DOHH2 (cell line): ENCODE measurements at regions not wholly inside any gene's neighbourhood (a gene's known extent, or its start where the extent isn't known, plus 50 kb on each side); places are given as distances from the start of the nearest gene placed in this dataset.

Source experiments
- H3F3A ChIP-seq: fragments of 200-600 bp; sonication (generic), shearing (Covaris generic); 2 replicates; pipeline ENCODE4 v1.6.0; 2016; ENCODE audit warnings: antibody characterized with exemption, mild to moderate bottlenecking; ENCODE audit not compliant: control insufficient read depth, insufficient read depth
- H3K27ac ChIP-seq: fragments of 200-600 bp; sonication (generic); 2 replicates; pipeline ENCODE4 v1.5.1; 2014; ENCODE audit warnings: low read depth, mild to moderate bottlenecking, low read length, moderate library complexity
- H3K27me3 ChIP-seq: fragments of 200-600 bp; sonication (generic); 2 replicates; pipeline ENCODE4 v1.6.1; 2014; ENCODE audit warnings: mild to moderate bottlenecking, low read length, mixed read lengths; ENCODE audit not compliant: control insufficient read depth
- H3K36me3 ChIP-seq: fragments of 200-600 bp; sonication (generic); 2 replicates; pipeline ENCODE4 v1.6.1; 2014; ENCODE audit warnings: mild to moderate bottlenecking, low read length, moderate library complexity, mixed read lengths; ENCODE audit not compliant: control insufficient read depth
- H3K4me1 ChIP-seq: fragments of 200-600 bp; sonication (generic); 2 replicates; pipeline ENCODE4 v1.6.1; 2014; ENCODE audit warnings: mild to moderate bottlenecking, low read length, mixed read lengths; ENCODE audit not compliant: control insufficient read depth
- H3K4me2 ChIP-seq: fragments of 200-600 bp; sonication (generic); 2 replicates; pipeline ENCODE4 v1.6.0; 2014; ENCODE audit warnings: mild to moderate bottlenecking, low read length, moderate library complexity
- H3K4me3 ChIP-seq: fragments of 200-600 bp; sonication (generic); 2 replicates; pipeline ENCODE4 v1.5.1; 2014; ENCODE audit warnings: mild to moderate bottlenecking, low read length, mixed read lengths
- H3K79me2 ChIP-seq: fragments of 200-600 bp; sonication (generic); 2 replicates; pipeline ENCODE4 v1.6.1; 2014; ENCODE audit warnings: mild to moderate bottlenecking, low read length, mixed read lengths; ENCODE audit not compliant: control insufficient read depth
- H3K9me2 ChIP-seq: fragments of 200-600 bp; sonication (generic); replicated peaks from 2 replicates; pipeline ENCODE4 v1.6.1; 2014; ENCODE audit warnings: mild to moderate bottlenecking, low read length, mixed read lengths; ENCODE audit not compliant: control insufficient read depth
- H3K9me3 ChIP-seq: fragments of 200-600 bp; sonication (generic); 2 replicates; pipeline ENCODE4 v1.6.1; 2014; ENCODE audit warnings: antibody characterized with exemption, low read length, mixed read lengths; ENCODE audit not compliant: control insufficient read depth, insufficient read depth
- H4K20me1 ChIP-seq: fragments of 200-600 bp; sonication (generic); 2 replicates; pipeline ENCODE4 v1.6.0; 2014; ENCODE audit warnings: low read depth, mild to moderate bottlenecking, antibody characterized with exemption, low read length, moderate library complexity; ENCODE audit not compliant: control insufficient read depth, insufficient read depth
- EZH2phosphoT487 ChIP-seq: fragments of 200-600 bp; sonication (generic); IDR thresholded peaks from 2 replicates; pipeline ENCODE4 v1.6.1; 2017; ENCODE audit warnings: borderline replicate concordance, mild to moderate bottlenecking, antibody characterized with exemption, low read length, moderate library complexity, mixed read lengths
- TF ChIP-seq, protein P1 (sequence below): fragments of 200-600 bp; sonication (generic); IDR thresholded peaks from one replicate; pipeline ENCODE4 v1.5.1; 2014; ENCODE audit warnings: antibody characterized with exemption, mild to moderate bottlenecking, low read depth, low read length; ENCODE audit not compliant: poor library complexity, severe bottlenecking

GRCh38 chr10:108685863-108686531, 1237.3 kb downstream of the XPNPEP1 start:
- no peaks in the 10 kb centered on the region for H3K4me1 ChIP-seq
- no peak overlapping the region for H3K4me3 ChIP-seq
- TF ChIP-seq, protein P1, sequence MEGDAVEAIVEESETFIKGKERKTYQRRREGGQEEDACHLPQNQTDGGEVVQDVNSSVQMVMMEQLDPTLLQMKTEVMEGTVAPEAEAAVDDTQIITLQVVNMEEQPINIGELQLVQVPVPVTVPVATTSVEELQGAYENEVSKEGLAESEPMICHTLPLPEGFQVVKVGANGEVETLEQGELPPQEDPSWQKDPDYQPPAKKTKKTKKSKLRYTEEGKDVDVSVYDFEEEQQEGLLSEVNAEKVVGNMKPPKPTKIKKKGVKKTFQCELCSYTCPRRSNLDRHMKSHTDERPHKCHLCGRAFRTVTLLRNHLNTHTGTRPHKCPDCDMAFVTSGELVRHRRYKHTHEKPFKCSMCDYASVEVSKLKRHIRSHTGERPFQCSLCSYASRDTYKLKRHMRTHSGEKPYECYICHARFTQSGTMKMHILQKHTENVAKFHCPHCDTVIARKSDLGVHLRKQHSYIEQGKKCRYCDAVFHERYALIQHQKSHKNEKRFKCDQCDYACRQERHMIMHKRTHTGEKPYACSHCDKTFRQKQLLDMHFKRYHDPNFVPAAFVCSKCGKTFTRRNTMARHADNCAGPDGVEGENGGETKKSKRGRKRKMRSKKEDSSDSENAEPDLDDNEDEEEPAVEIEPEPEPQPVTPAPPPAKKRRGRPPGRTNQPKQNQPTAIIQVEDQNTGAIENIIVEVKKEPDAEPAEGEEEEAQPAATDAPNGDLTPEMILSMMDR = no peak
- TF ChIP-seq EZH2phosphoT487 = no peak
- no peaks in the 10 kb centered on the region for H3K9me2 ChIP-seq
- no peaks in the 10 kb centered on the region for H3K9me3 ChIP-seq
- no peak overlapping the region for H3K27ac ChIP-seq
- H3F3A ChIP-seq = no peaks in the 10 kb centered on the region
- no peaks in the 10 kb centered on the region for H4K20me1 ChIP-seq
- H3K79me2 ChIP-seq = no peaks in the 10 kb centered on the region
- no peak overlapping the region for H3K4me2 ChIP-seq
- H3K36me3 ChIP-seq = no peaks in the 10 kb centered on the region
- no peaks in the 10 kb centered on the region for H3K27me3 ChIP-seq

DNA sequence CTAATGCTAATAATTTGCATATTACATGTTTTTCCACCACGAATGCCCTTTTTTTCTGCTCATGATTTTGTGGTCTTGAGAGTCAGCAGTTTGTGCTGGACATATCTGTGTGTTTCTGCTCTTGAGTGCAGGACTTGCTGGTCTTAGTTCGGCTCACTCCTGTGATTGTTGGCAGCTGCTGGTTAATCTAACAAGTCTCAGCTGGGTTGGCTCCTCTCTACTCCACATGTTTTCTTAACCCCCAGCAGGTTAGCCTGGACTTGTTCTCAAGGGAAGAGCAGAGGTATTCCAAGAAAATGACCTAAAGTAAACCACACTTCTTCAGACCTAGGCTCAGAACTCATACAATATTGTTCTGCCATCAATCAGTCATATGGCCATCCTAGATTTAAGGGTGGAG, 1238.9 kb downstream of the XPNPEP1 start:
- Histone ChIP-seq H3F3A (no peaks in the 10 kb centered on the region), H3K27me3 (no peaks in the 10 kb centered on the region), H3K36me3 (no peaks in the 10 kb centered on the region), H3K4me2 (no peak overlapping the region), H3K9me3 (no peaks in the 10 kb centered on the region), H4K20me1 (no peaks in the 10 kb centered on the region), H3K4me3 (no peak overlapping the region), H3K9me2 (no peaks in the 10 kb centered on the region), H3K79me2 (no peaks in the 10 kb centered on the region), H3K27ac (no peak overlapping the region), H3K4me1 (no peaks in the 10 kb centered on the region)
- TF ChIP-seq EZH2phosphoT487 = no peak
- TF ChIP-seq, protein P1 = no peak

- H3K79me2 ChIP-seq = no peaks in the 10 kb centered on the region
- no peaks in the 10 kb centered on the region for H4K20me1 ChIP-seq
- H3K9me2 ChIP-seq = no peaks in the 10 kb centered on the region
- H3K36me3 ChIP-seq = no peaks in the 10 kb centered on the region
- H3F3A ChIP-seq = no peaks in the 10 kb centered on the region
- no peak for TF ChIP-seq EZH2phosphoT487
- TF ChIP-seq, protein P1 = no peak
- no peaks in the 10 kb centered on the region for H3K27me3 ChIP-seq
- no peak overlapping the region for H3K27ac ChIP-seq
- no peaks in the 10 kb centered on the region for H3K9me3 ChIP-seq
- no peak overlapping the region for H3K4me2 ChIP-seq
- no peaks in the 10 kb centered on the region for H3K4me1 ChIP-seq
- H3K4me3 ChIP-seq = no peak overlapping the region
Measured at GRCh38 chr10:108673741-108674140, 1249.6 kb downstream of the XPNPEP1 start.
